GM12874 (cell line): ENCODE measurements at regions not wholly inside any gene's neighbourhood (a gene's known extent, or its start where the extent isn't known, plus 50 kb on each side); places are given as distances from the start of the nearest gene placed in this dataset.

ENCODE experiments used
- TF ChIP-seq, protein P1 (sequence below): IDR thresholded peaks from 2 replicates; pipeline ENCODE4 v1.5.1; 2011; ENCODE audit warnings: low read depth, mild to moderate bottlenecking, control low read depth, low read length, moderate library complexity; ENCODE audit not compliant: insufficient read depth

GRCh38 chr4:108249397-108249796, 80.7 kb upstream of the LEF1 start:
- TF ChIP-seq, protein P1, sequence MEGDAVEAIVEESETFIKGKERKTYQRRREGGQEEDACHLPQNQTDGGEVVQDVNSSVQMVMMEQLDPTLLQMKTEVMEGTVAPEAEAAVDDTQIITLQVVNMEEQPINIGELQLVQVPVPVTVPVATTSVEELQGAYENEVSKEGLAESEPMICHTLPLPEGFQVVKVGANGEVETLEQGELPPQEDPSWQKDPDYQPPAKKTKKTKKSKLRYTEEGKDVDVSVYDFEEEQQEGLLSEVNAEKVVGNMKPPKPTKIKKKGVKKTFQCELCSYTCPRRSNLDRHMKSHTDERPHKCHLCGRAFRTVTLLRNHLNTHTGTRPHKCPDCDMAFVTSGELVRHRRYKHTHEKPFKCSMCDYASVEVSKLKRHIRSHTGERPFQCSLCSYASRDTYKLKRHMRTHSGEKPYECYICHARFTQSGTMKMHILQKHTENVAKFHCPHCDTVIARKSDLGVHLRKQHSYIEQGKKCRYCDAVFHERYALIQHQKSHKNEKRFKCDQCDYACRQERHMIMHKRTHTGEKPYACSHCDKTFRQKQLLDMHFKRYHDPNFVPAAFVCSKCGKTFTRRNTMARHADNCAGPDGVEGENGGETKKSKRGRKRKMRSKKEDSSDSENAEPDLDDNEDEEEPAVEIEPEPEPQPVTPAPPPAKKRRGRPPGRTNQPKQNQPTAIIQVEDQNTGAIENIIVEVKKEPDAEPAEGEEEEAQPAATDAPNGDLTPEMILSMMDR: no peak

DNA sequence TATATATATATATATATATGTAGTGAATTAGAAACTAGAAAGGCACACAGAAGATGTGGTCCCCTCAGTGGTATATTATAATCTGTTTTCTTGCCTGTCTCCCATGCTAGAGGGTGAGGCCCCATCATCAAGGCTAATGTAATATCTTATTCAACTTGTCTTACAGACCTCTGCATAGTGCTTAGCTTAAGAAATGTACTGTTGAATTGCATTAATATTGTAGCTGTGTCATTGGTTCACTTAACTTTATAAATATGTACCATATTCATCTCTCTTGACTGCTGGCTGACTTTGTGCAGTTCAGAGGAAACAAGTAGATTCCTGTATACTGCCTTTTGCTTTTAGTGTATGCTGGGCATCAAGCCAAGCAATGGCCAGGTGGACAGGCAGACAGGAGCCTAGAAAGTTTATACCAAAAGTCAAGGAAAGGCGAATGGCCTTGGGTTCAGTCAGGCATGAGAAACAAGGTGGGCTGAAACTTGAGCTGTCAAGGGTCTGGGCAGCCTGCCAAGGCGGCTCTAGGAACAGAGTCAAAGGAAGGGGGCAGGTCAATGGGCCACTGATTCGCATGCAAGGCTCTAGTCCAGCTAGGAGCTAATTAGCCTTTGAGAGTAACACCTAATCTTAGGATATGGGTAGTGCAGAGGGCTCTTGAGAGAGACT, 78.8 kb upstream of the LEF1 start:
- TF ChIP-seq, protein P1: no peak

GRCh38 chr4:108244606-108245005, 75.9 kb upstream of the LEF1 start:
- TF ChIP-seq, protein P1: no peak

GRCh38 chr4:108240366-108240765, 71.6 kb upstream of the LEF1 start:
- TF ChIP-seq, protein P1: no peak

DNA sequence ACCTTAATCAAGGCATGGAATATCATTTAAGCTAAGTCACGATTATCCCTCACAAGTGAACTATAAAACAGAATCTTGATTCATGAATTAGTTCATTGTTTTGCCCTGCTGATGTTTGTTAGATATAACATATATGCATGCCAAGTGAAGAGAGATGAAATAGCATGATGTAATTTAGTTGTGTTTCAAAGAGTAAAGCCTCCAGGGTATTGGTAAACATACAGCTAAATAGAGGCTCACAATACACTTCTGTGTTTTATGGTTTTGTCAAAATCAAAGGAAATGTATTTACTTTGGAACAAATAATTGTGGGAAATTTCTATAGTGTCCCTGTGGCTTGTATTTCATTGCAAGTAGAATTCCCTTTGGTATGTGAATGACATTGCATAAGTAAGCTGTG, 69.0 kb upstream of the LEF1 start:
- TF ChIP-seq, protein P1: no peak

GRCh38 chr4:108236264-108236663, 67.5 kb upstream of the LEF1 start:
- TF ChIP-seq, protein P1: no peak

- TF ChIP-seq, protein P1: no peak
These were observed 59.2 kb upstream of the LEF1 start for GRCh38 chr4:108227923-108228322.
